GM13977 (cell line): ENCODE measurements at regions not wholly inside any gene's neighbourhood (a gene's known extent, or its start where the extent isn't known, plus 50 kb on each side); places are given as distances from the start of the nearest gene placed in this dataset.
"Not testable (repeated sequence)": the region's sequence is repeated elsewhere in the genome, so short reads cannot be mapped to it uniquely, and the experiment has no call there.

Experiments
- DNase-seq: peaks from one replicate; pipeline ENCODE4 v3.0.0; 2012; ENCODE audit warnings: low spot score
- CTCF ChIP-seq: IDR thresholded peaks from 2 replicates; pipeline ENCODE4 v1.5.1; 2012; ENCODE audit warnings: mild to moderate bottlenecking, control low read depth; ENCODE audit not compliant: insufficient read depth; ENCODE audit errors: extremely low read depth, missing control alignments
- in situ Hi-C: fragments of 300-500 bp; cut with MboI; formaldehyde crosslinking; loops from one replicate; pipeline ENCODE4 v1.12.0; 2022; ENCODE audit warnings: low sequenced_read_pairs, low pct_unique_long_range_greater_than_20kb, mixed read lengths, inconsistent platforms; ENCODE audit not compliant: unreplicated experiment

DNA sequence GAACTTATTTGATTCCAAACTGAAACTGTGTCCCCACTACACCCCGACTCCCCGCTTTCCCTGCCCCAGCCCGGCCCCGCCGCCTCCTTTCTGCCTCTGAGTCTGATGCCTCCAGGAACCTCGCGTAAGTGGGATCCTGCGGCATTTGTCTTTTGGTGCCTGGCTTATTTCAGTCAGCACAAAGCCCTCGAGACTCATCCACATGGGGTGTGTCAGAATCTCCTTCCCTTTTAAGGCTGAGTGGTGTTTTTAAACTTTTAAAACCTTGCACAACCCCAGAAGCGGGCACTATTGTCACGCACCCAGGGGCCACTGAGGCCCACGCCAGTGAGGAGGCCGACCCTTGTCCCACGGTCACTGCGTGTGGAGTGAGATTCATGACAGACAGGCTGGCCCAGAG, 206.9 kb downstream of the NPIPB11 start:
- DNase-seq, in situ Hi-C loops: not testable (repeated sequence)

- TF ChIP-seq CTCF, result no peak
- no peak for DNase-seq
- in situ Hi-C loops, result no loop called here
These were observed 207.6 kb downstream of the NPIPB11 start for GRCh38 chr16:29198731-29199521.

DNA sequence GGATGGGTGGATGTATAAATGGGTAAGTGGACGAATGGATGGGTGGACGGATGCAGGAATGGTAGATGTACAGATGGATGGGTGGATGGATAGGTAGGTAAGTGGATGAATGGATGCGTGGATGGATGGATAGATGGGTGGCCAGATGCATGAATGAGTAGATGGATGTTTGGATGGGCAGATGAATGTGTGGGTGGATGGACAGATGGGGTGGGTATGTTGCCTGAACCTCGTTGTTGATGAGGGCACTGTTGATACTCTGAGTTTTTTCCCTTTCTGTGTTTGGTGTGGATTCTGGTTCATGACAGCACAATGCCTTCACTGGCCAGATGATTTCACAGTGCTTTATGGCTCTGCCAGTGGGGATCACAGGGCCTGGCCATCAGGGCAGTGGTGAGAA, 208.3 kb downstream of the NPIPB11 start:
- no peak for TF ChIP-seq CTCF
- in situ Hi-C loops, result no loop called here
- no peak for DNase-seq

DNA sequence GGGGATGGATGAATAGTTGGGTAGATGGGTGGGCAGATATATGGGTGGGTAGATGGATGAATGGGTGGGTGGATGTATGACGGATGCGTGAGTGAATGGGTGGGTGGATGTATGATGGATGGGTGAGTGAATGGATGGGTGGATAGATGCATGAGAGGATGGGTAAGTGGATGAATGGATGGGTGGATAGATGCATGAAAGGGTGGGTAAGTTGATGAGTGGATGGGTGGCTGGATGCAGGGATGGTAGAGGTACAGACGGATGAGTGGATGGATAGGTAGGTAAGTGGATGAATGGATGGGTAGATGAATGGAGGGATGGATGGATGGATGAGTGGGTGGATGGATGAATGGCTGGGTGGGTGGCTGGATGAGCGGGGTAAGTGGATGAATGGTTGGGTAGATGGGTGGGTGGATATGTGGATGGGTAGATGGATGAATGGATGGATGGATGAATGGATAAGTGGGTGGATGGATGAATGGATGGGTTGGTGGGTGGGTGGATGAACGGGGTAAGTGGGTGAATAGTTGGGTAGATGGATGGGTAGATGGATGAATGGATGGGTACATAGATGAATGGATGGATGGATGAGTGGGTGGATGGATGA, 208.9 kb downstream of the NPIPB11 start:
- DNase-seq, in situ Hi-C loops: not testable (repeated sequence)

GRCh38 chr16:29196746-29197145, 209.8 kb downstream of the NPIPB11 start:
- in situ Hi-C loops, DNase-seq: not testable (repeated sequence)

DNA sequence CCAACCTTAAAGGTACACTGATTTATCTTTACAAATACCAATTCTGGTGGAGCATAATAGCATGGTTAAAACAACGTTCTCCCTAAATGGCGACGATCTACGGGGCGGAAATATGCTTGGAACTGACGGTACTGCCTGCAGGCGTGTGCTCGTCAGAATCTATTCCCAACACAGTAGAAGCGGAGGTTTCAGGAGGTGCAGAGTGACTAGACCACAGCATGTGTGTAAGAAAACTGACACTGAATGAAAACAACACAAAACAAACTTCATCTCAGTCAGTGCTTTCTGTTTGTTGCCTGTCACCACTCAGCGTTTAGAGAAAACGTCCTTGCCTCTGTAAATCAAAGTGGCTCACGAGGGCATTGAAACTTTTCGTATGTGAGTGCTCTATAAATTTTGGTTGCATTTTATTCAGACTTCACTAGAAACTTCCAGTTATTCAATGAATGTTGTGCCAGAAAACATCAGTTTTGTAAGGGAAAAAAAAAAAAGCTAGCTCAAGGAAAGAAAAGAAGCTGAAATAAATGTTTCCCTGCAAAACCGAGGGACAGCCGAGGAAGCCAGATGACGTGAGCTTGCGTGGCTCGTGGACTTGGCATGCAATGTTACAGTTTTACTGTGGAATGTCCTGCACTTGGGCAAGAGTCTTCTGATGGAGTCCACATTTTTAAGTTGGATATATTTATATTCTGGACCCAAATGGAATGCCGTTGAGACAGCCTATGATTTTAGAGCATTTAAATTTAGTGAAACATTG, 210.4 kb downstream of the LAT start:
- DNase-seq, in situ Hi-C loops: not testable (repeated sequence)

DNA sequence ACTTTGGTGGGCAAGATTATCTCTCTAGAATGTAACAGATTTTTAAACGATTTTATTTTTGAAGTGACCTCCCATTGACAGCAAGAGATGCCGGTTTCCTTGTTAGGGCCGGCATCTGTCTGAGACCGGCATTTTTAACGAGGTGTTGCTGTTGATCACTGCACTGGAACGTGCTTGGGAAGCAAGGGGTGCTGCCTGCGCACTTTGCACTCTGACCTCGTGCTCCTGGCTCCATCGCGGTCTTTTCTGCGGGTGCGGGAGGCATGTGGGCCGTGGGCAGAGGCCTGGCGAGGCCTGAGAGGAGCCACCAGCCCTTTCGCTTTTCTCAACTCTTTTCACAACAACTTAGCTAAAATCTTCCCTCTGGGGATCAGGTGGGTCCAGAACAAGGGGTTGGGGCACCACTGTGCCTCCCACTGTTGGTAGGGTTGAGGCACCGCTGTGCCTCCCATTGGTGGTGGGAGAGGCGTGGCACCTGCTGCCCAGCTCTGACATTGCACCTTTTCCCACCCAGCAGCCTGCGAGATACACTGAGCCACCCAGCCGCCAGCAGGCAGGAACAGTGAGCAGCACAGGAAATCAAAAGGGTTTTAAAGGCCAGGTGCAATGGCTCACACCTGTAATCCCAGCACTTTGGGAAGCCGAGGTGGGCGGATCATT, 209.5 kb downstream of the LAT start:
- in situ Hi-C loops, result not testable (repeated sequence)

GRCh38 chr16:29193634-29194033, 208.8 kb downstream of the LAT start:
- DNase-seq, in situ Hi-C loops: not testable (repeated sequence)

More for the DNA sequence above, 209.5 kb downstream of the LAT start:
- DNase-seq, result not testable (repeated sequence)

- in situ Hi-C loops, DNase-seq: not testable (repeated sequence)
These were observed 208.4 kb downstream of the LAT start for GRCh38 chr16:29193248-29193574.
